ENCODE measurements at regions not wholly inside any gene's neighbourhood (a gene's known extent, or its start where the extent isn't known, plus 50 kb on each side); places are given as distances from the start of the nearest gene placed in this dataset.

- no TSS peak for BruUV-seq (replicated peaks)
- POLR2A ChIA-PET, result no interaction called here
- RAD21 ChIA-PET (ENCODE audit: low non-redundant PET in 1 of 2, low total read pairs in 2 of 2, uncharacterized antibody in 2 of 2, unreplicated experiment in 2 of 2), result no interaction called here
Observed at GRCh38 chr1:60963167-60963940, 119.0 kb upstream of the NFIA start.

More at GRCh38 chr1:60963167-60963940, 119.0 kb upstream of the NFIA start:
- Histone ChIP-seq H3K4me1 (ENCODE audit: control insufficient read depth in 1 of 2, insufficient read depth in 2 of 2, low read length in 2 of 2) (no peaks in the 10 kb centered on the region), H3K27ac (ENCODE audit: low read depth, low read length) (no peak overlapping the region), H3K4me2 (ENCODE audit: low read length) (no peak overlapping the region), H3K4me3 (replicated peaks in 1 of 2; ENCODE audit: low read depth in 1 of 2, low read length in 2 of 2) (no peak overlapping the region), H3K9ac (ENCODE audit: low read length) (no peak overlapping the region), H3K36me3 (ENCODE audit: control insufficient read depth in 1 of 2, insufficient read depth in 2 of 2, low read length in 2 of 2) (no peaks in the 10 kb centered on the region), H3K79me2 (ENCODE audit: insufficient read depth, low read length) (no peaks in the 10 kb centered on the region), H3K9me2 (ENCODE audit: insufficient read depth) (no peaks in the 10 kb centered on the region), H3K27me3 (ENCODE audit: insufficient read depth, low read length) (no peaks in the 10 kb centered on the region), H3K9me3 (ENCODE audit: control insufficient read depth in 1 of 2, insufficient read depth in 1 of 2, low read depth in 1 of 2, low read length in 2 of 2) (peaks cover 5 to 8% of the 10 kb centered on the region in 2 experiments; a peak in 2 of 4 replicates), H2AFZ (ENCODE audit: low read depth, low read length, poor library complexity, severe bottlenecking) (no peak overlapping the region), H4K20me1 (ENCODE audit: insufficient read depth) (no peaks in the 10 kb centered on the region)
- CTCF ChIA-PET, result no interaction called here
- intact Hi-C loops (cut with micrococcal nuclease), result no loop called here
- TF ChIP-seq REST (IDR thresholded peaks at IDR 0.05; ENCODE audit: low read depth), result no peak
- TF ChIP-seq EGR1 (IDR thresholded peaks at IDR 0.05; ENCODE audit: low read depth), result no peak
- TF ChIP-seq EZH2phosphoT487 (IDR thresholded peaks at IDR 0.05; ENCODE audit: borderline replicate concordance), result no peak
- no peak for TF ChIP-seq CTCF (IDR thresholded peaks at IDR 0.05 in 2 of 3, conservative IDR thresholded peaks at IDR 0.05 in 1 of 3; ENCODE audit: borderline replicate concordance in 1 of 3, insufficient read depth in 1 of 3, low read depth in 2 of 3, low read length in 2 of 3)
- no peak for TF ChIP-seq TCF7L2 (IDR thresholded peaks at IDR 0.05; ENCODE audit: borderline replicate concordance, extremely low read depth, insufficient read depth, insufficient read length)
- no peak for TF ChIP-seq RAD21 (IDR thresholded peaks at IDR 0.05; ENCODE audit: low read depth)
- TF ChIP-seq ZFX (IDR thresholded peaks at IDR 0.05), result no peak
- no peak for TF ChIP-seq ELF1 (IDR thresholded peaks at IDR 0.05; ENCODE audit: borderline replicate concordance, low read depth)
- TF ChIP-seq MAX (IDR thresholded peaks at IDR 0.05), result no peak
- TF ChIP-seq ZBTB33 (IDR thresholded peaks at IDR 0.05; ENCODE audit: extremely low read depth, insufficient replicate concordance, low read length), result no peak
- TF ChIP-seq EZH2 (IDR thresholded peaks at IDR 0.05), result no peak
- no peak for TF ChIP-seq POLR2AphosphoS5 (IDR thresholded peaks at IDR 0.05; ENCODE audit: low read depth, low read length)
- TF ChIP-seq SRF (IDR thresholded peaks at IDR 0.05; ENCODE audit: low read depth), result no peak
- TF ChIP-seq FOSL1 (IDR thresholded peaks at IDR 0.05; ENCODE audit: low read depth), result no peak
- no peak for TF ChIP-seq ATF3 (IDR thresholded peaks at IDR 0.05)
- no peak for TF ChIP-seq POLR2A (IDR thresholded peaks at IDR 0.05; ENCODE audit: borderline replicate concordance, extremely low read depth, insufficient read depth, insufficient read length)
- TF ChIP-seq CEBPB (IDR thresholded peaks at IDR 0.05; ENCODE audit: low read depth), result no peak
- TF ChIP-seq SP1 (IDR thresholded peaks at IDR 0.05; ENCODE audit: low read depth), result no peak
- TF ChIP-seq JUND (IDR thresholded peaks at IDR 0.05), result no peak
- ATAC-seq (no peak), DNase-seq (ENCODE audit: low read depth, low spot score) (no peak)

Measured in HCT116 (cell line).